DOHH2 (cell line): ENCODE measurements at regions not wholly inside any gene's neighbourhood (a gene's known extent, or its start where the extent isn't known, plus 50 kb on each side); places are given as distances from the start of the nearest gene placed in this dataset.

Experiments used
- H3F3A ChIP-seq: fragments of 200-600 bp; sonication (generic), shearing (Covaris generic); 2 replicates; pipeline ENCODE4 v1.6.0; 2016; ENCODE audit warnings: antibody characterized with exemption, mild to moderate bottlenecking; ENCODE audit not compliant: control insufficient read depth, insufficient read depth
- H3K27ac ChIP-seq: fragments of 200-600 bp; sonication (generic); 2 replicates; pipeline ENCODE4 v1.5.1; 2014; ENCODE audit warnings: low read depth, mild to moderate bottlenecking, low read length, moderate library complexity
- H3K27me3 ChIP-seq: fragments of 200-600 bp; sonication (generic); 2 replicates; pipeline ENCODE4 v1.6.1; 2014; ENCODE audit warnings: mild to moderate bottlenecking, low read length, mixed read lengths; ENCODE audit not compliant: control insufficient read depth
- H3K36me3 ChIP-seq: fragments of 200-600 bp; sonication (generic); 2 replicates; pipeline ENCODE4 v1.6.1; 2014; ENCODE audit warnings: mild to moderate bottlenecking, low read length, moderate library complexity, mixed read lengths; ENCODE audit not compliant: control insufficient read depth
- H3K4me1 ChIP-seq: fragments of 200-600 bp; sonication (generic); 2 replicates; pipeline ENCODE4 v1.6.1; 2014; ENCODE audit warnings: mild to moderate bottlenecking, low read length, mixed read lengths; ENCODE audit not compliant: control insufficient read depth
- H3K4me2 ChIP-seq: fragments of 200-600 bp; sonication (generic); 2 replicates; pipeline ENCODE4 v1.6.0; 2014; ENCODE audit warnings: mild to moderate bottlenecking, low read length, moderate library complexity
- H3K4me3 ChIP-seq: fragments of 200-600 bp; sonication (generic); 2 replicates; pipeline ENCODE4 v1.5.1; 2014; ENCODE audit warnings: mild to moderate bottlenecking, low read length, mixed read lengths
- H3K79me2 ChIP-seq: fragments of 200-600 bp; sonication (generic); 2 replicates; pipeline ENCODE4 v1.6.1; 2014; ENCODE audit warnings: mild to moderate bottlenecking, low read length, mixed read lengths; ENCODE audit not compliant: control insufficient read depth
- H3K9me2 ChIP-seq: fragments of 200-600 bp; sonication (generic); replicated peaks from 2 replicates; pipeline ENCODE4 v1.6.1; 2014; ENCODE audit warnings: mild to moderate bottlenecking, low read length, mixed read lengths; ENCODE audit not compliant: control insufficient read depth
- H3K9me3 ChIP-seq: fragments of 200-600 bp; sonication (generic); 2 replicates; pipeline ENCODE4 v1.6.1; 2014; ENCODE audit warnings: antibody characterized with exemption, low read length, mixed read lengths; ENCODE audit not compliant: control insufficient read depth, insufficient read depth
- H4K20me1 ChIP-seq: fragments of 200-600 bp; sonication (generic); 2 replicates; pipeline ENCODE4 v1.6.0; 2014; ENCODE audit warnings: low read depth, mild to moderate bottlenecking, antibody characterized with exemption, low read length, moderate library complexity; ENCODE audit not compliant: control insufficient read depth, insufficient read depth
- CTCF ChIP-seq: fragments of 200-600 bp; sonication (generic); IDR thresholded peaks from one replicate; pipeline ENCODE4 v1.5.1; 2014; ENCODE audit warnings: antibody characterized with exemption, mild to moderate bottlenecking, low read depth, low read length; ENCODE audit not compliant: poor library complexity, severe bottlenecking
- EZH2phosphoT487 ChIP-seq: fragments of 200-600 bp; sonication (generic); IDR thresholded peaks from 2 replicates; pipeline ENCODE4 v1.6.1; 2017; ENCODE audit warnings: borderline replicate concordance, mild to moderate bottlenecking, antibody characterized with exemption, low read length, moderate library complexity, mixed read lengths

- TF ChIP-seq EZH2phosphoT487 (no peak), CTCF (no peak)
- Histone ChIP-seq H3K27me3 (no peaks in the 10 kb centered on the region), H3K4me3 (no peak overlapping the region), H3F3A (no peaks in the 10 kb centered on the region), H3K36me3 (no peaks in the 10 kb centered on the region), H3K79me2 (no peaks in the 10 kb centered on the region), H3K27ac (no peak overlapping the region), H3K9me2 (no peaks in the 10 kb centered on the region), H3K4me1 (no peaks in the 10 kb centered on the region), H4K20me1 (no peaks in the 10 kb centered on the region), H3K9me3 (no peaks in the 10 kb centered on the region), H3K4me2 (no peak overlapping the region)
These were observed 330.1 kb upstream of the TPM1 start for GRCh38 chr15:62712455-62712839.

- TF ChIP-seq EZH2phosphoT487, result no peak
- no peak for TF ChIP-seq CTCF
- H3K36me3 ChIP-seq, result no peaks in the 10 kb centered on the region
These were observed 326.6 kb upstream of the TPM1 start for GRCh38 chr15:62715946-62716345.

GRCh38 chr15:62717496-62717895 lies 325.1 kb upstream of the TPM1 start:
- TF ChIP-seq CTCF, result no peak
- TF ChIP-seq EZH2phosphoT487, result no peak
- no peaks in the 10 kb centered on the region for H3K36me3 ChIP-seq

More at GRCh38 chr15:62715946-62716345, 326.6 kb upstream of the TPM1 start:
- no peak overlapping the region for H3K4me2 ChIP-seq
- H3K4me3 ChIP-seq, result no peak overlapping the region
- H3K79me2 ChIP-seq, result no peaks in the 10 kb centered on the region
- no peaks in the 10 kb centered on the region for H4K20me1 ChIP-seq
- no peak overlapping the region for H3K27ac ChIP-seq
- H3F3A ChIP-seq, result no peaks in the 10 kb centered on the region
- H3K9me3 ChIP-seq, result no peaks in the 10 kb centered on the region
- H3K9me2 ChIP-seq, result no peaks in the 10 kb centered on the region
- H3K27me3 ChIP-seq, result no peaks in the 10 kb centered on the region
- no peaks in the 10 kb centered on the region for H3K4me1 ChIP-seq

GRCh38 chr15:62719316-62719715 lies 323.2 kb upstream of the TPM1 start:
- Histone ChIP-seq H3K9me3 (no peaks in the 10 kb centered on the region), H3K27ac (no peak overlapping the region), H3K4me1 (no peaks in the 10 kb centered on the region), H3K79me2 (no peaks in the 10 kb centered on the region), H4K20me1 (no peaks in the 10 kb centered on the region), H3K9me2 (no peaks in the 10 kb centered on the region), H3K27me3 (no peaks in the 10 kb centered on the region), H3K36me3 (no peaks in the 10 kb centered on the region), H3K4me3 (no peak overlapping the region), H3K4me2 (no peak overlapping the region), H3F3A (no peaks in the 10 kb centered on the region)
- TF ChIP-seq CTCF (no peak), EZH2phosphoT487 (no peak)

More at GRCh38 chr15:62717496-62717895, 325.1 kb upstream of the TPM1 start:
- H4K20me1 ChIP-seq, result no peaks in the 10 kb centered on the region
- no peaks in the 10 kb centered on the region for H3K4me1 ChIP-seq
- no peak overlapping the region for H3K4me3 ChIP-seq
- no peaks in the 10 kb centered on the region for H3K27me3 ChIP-seq
- no peaks in the 10 kb centered on the region for H3K9me2 ChIP-seq
- H3K9me3 ChIP-seq, result no peaks in the 10 kb centered on the region
- no peaks in the 10 kb centered on the region for H3F3A ChIP-seq
- no peak overlapping the region for H3K27ac ChIP-seq
- no peak overlapping the region for H3K4me2 ChIP-seq
- H3K79me2 ChIP-seq, result no peaks in the 10 kb centered on the region
